ENCODE measurements at regions not wholly inside any gene's neighbourhood (a gene's known extent, or its start where the extent isn't known, plus 50 kb on each side); places are given as distances from the start of the nearest gene placed in this dataset.

DNA sequence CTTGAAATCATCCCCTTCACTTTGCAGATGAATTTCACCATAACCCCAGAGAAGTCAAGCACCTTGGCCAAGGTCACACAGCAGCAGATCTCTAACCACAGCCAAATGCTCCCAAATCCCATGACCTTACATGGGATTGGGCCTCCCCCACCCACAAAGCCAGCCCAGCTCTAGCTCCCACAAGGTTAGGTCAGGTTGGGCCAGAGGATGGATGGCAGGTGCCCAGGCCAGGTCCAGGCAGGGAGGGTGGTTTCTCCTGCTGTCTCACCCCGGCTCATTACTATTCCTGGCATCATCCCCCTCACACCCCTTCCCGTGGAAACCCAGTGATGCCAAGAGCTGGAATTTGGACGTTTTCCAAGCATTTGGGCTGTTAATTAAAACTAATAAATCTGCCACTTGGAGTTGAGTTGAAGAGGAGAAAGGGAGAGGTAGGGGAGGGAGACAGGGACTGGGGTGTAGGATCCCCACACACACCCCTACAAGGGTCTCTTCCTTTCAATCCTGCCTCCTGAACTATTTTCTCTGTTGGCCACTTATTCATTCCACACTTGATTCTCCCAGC is 181.6 kb downstream of the TMEM132E start:
- Mint-ChIP-seq H3K27me3 (peaks cover 17% of the 10 kb centered on the region), H3K27ac (no peak overlapping the region), H3K9me3 (no peaks in the 10 kb centered on the region), H3K4me1 (ENCODE audit: low read depth) (no peaks in the 10 kb centered on the region), H3K36me3 (ENCODE audit: low read depth) (no peaks in the 10 kb centered on the region), H3K4me3 (no peak overlapping the region)
- POLR2A ChIA-PET: no interaction called here
- TF ChIP-seq, protein P1, sequence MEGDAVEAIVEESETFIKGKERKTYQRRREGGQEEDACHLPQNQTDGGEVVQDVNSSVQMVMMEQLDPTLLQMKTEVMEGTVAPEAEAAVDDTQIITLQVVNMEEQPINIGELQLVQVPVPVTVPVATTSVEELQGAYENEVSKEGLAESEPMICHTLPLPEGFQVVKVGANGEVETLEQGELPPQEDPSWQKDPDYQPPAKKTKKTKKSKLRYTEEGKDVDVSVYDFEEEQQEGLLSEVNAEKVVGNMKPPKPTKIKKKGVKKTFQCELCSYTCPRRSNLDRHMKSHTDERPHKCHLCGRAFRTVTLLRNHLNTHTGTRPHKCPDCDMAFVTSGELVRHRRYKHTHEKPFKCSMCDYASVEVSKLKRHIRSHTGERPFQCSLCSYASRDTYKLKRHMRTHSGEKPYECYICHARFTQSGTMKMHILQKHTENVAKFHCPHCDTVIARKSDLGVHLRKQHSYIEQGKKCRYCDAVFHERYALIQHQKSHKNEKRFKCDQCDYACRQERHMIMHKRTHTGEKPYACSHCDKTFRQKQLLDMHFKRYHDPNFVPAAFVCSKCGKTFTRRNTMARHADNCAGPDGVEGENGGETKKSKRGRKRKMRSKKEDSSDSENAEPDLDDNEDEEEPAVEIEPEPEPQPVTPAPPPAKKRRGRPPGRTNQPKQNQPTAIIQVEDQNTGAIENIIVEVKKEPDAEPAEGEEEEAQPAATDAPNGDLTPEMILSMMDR (IDR thresholded peaks at IDR 0.05): no peak
- DNase-seq (no peak), ATAC-seq (no peak)
- intact Hi-C loops (cut with micrococcal nuclease): no loop called here
- CTCF ChIA-PET: no interaction called here

DNA sequence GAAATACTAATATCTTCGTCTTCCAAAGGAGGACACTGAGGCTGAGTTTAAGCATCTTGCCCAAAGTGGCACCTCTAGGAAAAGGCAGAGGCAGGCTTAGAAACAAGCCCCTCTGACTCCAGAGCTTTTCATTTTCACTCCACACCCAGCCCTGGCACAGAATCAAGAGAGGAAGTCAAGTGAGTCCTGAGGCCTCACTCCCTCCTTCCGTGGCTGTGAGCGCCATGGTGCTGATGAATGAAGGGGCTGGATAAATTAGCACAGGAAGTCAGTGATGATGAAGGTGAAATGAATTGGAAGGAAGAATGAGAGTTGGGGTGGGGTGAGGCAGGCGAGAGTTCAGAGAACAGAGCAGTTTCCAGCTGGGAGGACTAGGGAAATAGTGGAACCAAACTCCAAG is 179.3 kb downstream of the TMEM132E start:
- Mint-ChIP-seq H3K9me3 (no peaks in the 10 kb centered on the region), H3K36me3 (ENCODE audit: low read depth) (no peaks in the 10 kb centered on the region), H3K27ac (no peak overlapping the region), H3K27me3 (peaks cover 19% of the 10 kb centered on the region), H3K4me1 (ENCODE audit: low read depth) (no peaks in the 10 kb centered on the region), H3K4me3 (no peak overlapping the region)
- ChIA-PET CTCF (no interaction called here), POLR2A (no interaction called here)
- ATAC-seq: no peak
- DNase-seq: no peak
- intact Hi-C loops (cut with micrococcal nuclease): no loop called here
- TF ChIP-seq, protein P1 (IDR thresholded peaks at IDR 0.05): no peak

DNA sequence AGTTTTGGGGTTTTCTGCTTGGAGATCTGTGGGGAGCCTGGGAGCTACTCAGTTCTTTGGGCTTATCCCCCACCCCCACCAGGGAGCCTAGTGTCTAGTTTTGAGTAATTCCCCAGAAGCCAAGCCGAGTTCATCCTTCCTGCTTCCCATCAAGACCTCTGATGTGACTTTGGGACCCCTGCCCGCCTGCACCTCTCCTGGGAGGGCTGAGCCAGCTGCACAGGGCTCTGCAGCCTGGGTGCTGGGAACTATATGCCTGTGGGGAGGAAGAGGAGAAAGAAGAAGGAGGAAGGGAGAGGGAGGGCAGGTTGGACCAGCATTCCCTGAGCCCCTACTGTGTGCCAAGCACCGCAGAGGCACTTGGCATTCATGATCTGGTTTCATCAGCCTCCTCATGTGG is 178.9 kb downstream of the TMEM132E start:
- ATAC-seq (no peak), DNase-seq (no peak)
- no peaks in the 10 kb centered on the region for H3K4me1 Mint-ChIP-seq (ENCODE audit: low read depth)
- peaks cover 19% of the 10 kb centered on the region for H3K27me3 Mint-ChIP-seq
- TF ChIP-seq, protein P1 (IDR thresholded peaks at IDR 0.05): no peak
- H3K36me3 Mint-ChIP-seq (ENCODE audit: low read depth): no peaks in the 10 kb centered on the region
- POLR2A ChIA-PET: no interaction called here
- no peak overlapping the region for H3K4me3 Mint-ChIP-seq
- no peaks in the 10 kb centered on the region for H3K9me3 Mint-ChIP-seq
- intact Hi-C loops (cut with micrococcal nuclease): no loop called here
- no peak overlapping the region for H3K27ac Mint-ChIP-seq
- CTCF ChIA-PET: no interaction called here

DNA sequence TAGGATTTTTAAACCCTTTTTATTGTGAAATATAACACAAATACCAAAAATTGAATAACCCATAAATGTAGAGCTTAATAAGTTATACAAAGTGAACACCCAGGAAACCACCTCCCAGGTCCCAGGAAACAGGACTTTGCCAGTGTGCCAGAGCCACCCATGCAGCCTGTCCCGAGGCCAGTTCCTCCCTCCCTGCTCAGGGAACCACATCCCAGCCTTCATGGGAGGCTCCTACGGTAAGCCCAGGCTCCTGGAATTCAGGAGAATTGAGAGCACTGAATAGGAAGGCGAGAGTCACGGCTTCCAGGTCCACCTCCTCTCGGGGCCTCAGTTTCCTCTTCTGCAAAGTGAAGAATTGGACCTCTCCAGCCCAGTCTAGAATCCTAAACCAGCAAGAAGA is 178.2 kb downstream of the TMEM132E start:
- Mint-ChIP-seq H3K4me3 (no peak overlapping the region), H3K27me3 (peaks cover 20% of the 10 kb centered on the region), H3K27ac (no peak overlapping the region), H3K9me3 (no peaks in the 10 kb centered on the region), H3K4me1 (ENCODE audit: low read depth) (no peaks in the 10 kb centered on the region), H3K36me3 (ENCODE audit: low read depth) (no peaks in the 10 kb centered on the region)
- POLR2A ChIA-PET: no interaction called here
- TF ChIP-seq, protein P1 (IDR thresholded peaks at IDR 0.05): no peak
- no peak for ATAC-seq
- DNase-seq: no peak
- CTCF ChIA-PET: no interaction called here
- intact Hi-C loops (cut with micrococcal nuclease): no loop called here

DNA sequence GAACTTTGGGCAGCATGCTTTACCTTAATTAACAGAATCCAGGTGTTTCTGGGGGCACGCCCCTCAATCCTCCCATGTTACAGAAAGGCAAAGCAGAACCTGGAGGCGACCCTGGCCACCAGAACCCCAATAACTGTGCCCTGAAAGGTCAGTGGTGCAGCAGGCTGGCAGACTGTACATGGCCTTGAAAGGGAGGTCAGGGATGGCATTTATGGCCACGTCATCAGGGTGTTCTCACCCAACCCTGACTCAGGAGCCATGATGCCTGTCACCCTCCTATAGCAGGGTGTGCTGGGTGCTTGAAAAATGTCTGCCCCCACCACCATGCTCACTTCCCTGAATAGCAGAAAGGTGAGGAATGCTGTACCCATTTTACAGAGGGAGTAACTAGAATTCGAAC is 177.7 kb downstream of the TMEM132E start:
- Mint-ChIP-seq H3K27me3 (peaks cover 20% of the 10 kb centered on the region), H3K36me3 (ENCODE audit: low read depth) (no peaks in the 10 kb centered on the region), H3K4me3 (no peak overlapping the region), H3K9me3 (no peaks in the 10 kb centered on the region), H3K4me1 (ENCODE audit: low read depth) (no peaks in the 10 kb centered on the region), H3K27ac (no peak overlapping the region)
- no peak for ATAC-seq
- no peak for DNase-seq
- intact Hi-C loops (cut with micrococcal nuclease): no loop called here
- TF ChIP-seq, protein P1 (IDR thresholded peaks at IDR 0.05): no peak
- ChIA-PET POLR2A (no interaction called here), CTCF (no interaction called here)
